GM11168 (cell line): ENCODE measurements at regions not wholly inside any gene's neighbourhood (a gene's known extent, or its start where the extent isn't known, plus 50 kb on each side); places are given as distances from the start of the nearest gene placed in this dataset.
"Not testable (repeated sequence)": the region's sequence is repeated elsewhere in the genome, so short reads cannot be mapped to it uniquely, and the experiment has no call there.

Experiments
- in situ Hi-C: fragments of 300-500 bp; cut with MboI; formaldehyde crosslinking; loops from one replicate; pipeline ENCODE4 v1.12.0; 2022; ENCODE audit warnings: low sequenced_read_pairs; ENCODE audit not compliant: unreplicated experiment

GRCh38 chr13:64154514-64154913 is 2738.9 kb upstream of the PCDH20 start:
- in situ Hi-C loops, result no loop called here

- in situ Hi-C loops, result no loop called here
Observed at GRCh38 chr13:64130600-64130999, 2715.0 kb upstream of the PCDH20 start.

GRCh38 chr13:64130171-64130570 is 2714.5 kb upstream of the PCDH20 start:
- in situ Hi-C loops, result no loop called here

GRCh38 chr13:64127856-64128255 is 2712.2 kb upstream of the PCDH20 start:
- in situ Hi-C loops, result no loop called here

GRCh38 chr13:64127192-64127591 is 2711.5 kb upstream of the PCDH20 start:
- in situ Hi-C loops, result no loop called here

GRCh38 chr13:64121023-64121709 is 2705.5 kb upstream of the PCDH20 start:
- in situ Hi-C loops, result not testable (repeated sequence)

- in situ Hi-C loops, result no loop called here
Observed at GRCh38 chr13:64099994-64100393, 2684.3 kb upstream of the PCDH20 start.

GRCh38 chr13:64090311-64090710 is 2674.7 kb upstream of the PCDH20 start:
- in situ Hi-C loops, result no loop called here

- in situ Hi-C loops, result no loop called here
Observed at GRCh38 chr13:64088491-64088890, 2672.8 kb upstream of the PCDH20 start.

- in situ Hi-C loops, result no loop called here
Observed at GRCh38 chr13:64087624-64088023, 2672.0 kb upstream of the PCDH20 start.

GRCh38 chr13:64083811-64084210 is 2668.2 kb upstream of the PCDH20 start:
- in situ Hi-C loops, result no loop called here

GRCh38 chr13:64083396-64083795 is 2667.7 kb upstream of the PCDH20 start:
- in situ Hi-C loops, result no loop called here

- in situ Hi-C loops, result no loop called here
Observed at GRCh38 chr13:64078480-64078936, 2662.9 kb upstream of the PCDH20 start.

GRCh38 chr13:64078025-64078424 is 2662.4 kb upstream of the PCDH20 start:
- in situ Hi-C loops, result no loop called here

- in situ Hi-C loops, result not testable (repeated sequence)
Observed at GRCh38 chr13:64077132-64077835, 2661.6 kb upstream of the PCDH20 start.

- in situ Hi-C loops, result no loop called here
Observed at GRCh38 chr13:64075543-64076271, 2660.1 kb upstream of the PCDH20 start.

GRCh38 chr13:64074971-64075474 is 2659.4 kb upstream of the PCDH20 start:
- in situ Hi-C loops, result no loop called here

GRCh38 chr13:64073203-64073602 is 2657.6 kb upstream of the PCDH20 start:
- in situ Hi-C loops, result no loop called here

- in situ Hi-C loops, result no loop called here
Observed at GRCh38 chr13:64071352-64071751, 2655.7 kb upstream of the PCDH20 start.

GRCh38 chr13:64069892-64070291 is 2654.2 kb upstream of the PCDH20 start:
- in situ Hi-C loops, result no loop called here

- in situ Hi-C loops, result no loop called here
Observed at GRCh38 chr13:64066711-64067110, 2651.1 kb upstream of the PCDH20 start.
